Left lung (tissue), 4 donors: ENCODE measurements at regions not wholly inside any gene's neighbourhood (a gene's known extent, or its start where the extent isn't known, plus 50 kb on each side); places are given as distances from the start of the nearest gene placed in this dataset.

Experiments
- ATAC-seq: fragments of 200-7000 bp; cut with Tn5 transposase; one replicate; pipeline ENCODE4 v1.9.1; 2020; ENCODE audit warnings: moderate library complexity
- DNase-seq, 4 donors: peaks; one replicate each; pipeline ENCODE4 v3.0.0-alpha.2; 2013 to 2020
- H3K27ac ChIP-seq, 2 donors: fragments of 200-600 bp; sonication (generic) in 1 of 2; one replicate each; pipeline versions ENCODE4 v1.5.0 to v1.8.0; 2020 to 2021
- H3K27me3 ChIP-seq, 2 donors: fragments of 200-600 bp; sonication (generic) in 1 of 2; one replicate each; pipeline versions ENCODE4 v1.5.0 to v1.8.0; 2020 to 2021
- H3K36me3 ChIP-seq, 2 donors: fragments of 200-600 bp; sonication (generic) in 1 of 2; one replicate each; pipeline versions ENCODE4 v1.5.0 to v1.8.0; 2020 to 2021
- H3K4me1 ChIP-seq, 2 donors: fragments of 200-600 bp; one replicate each; pipeline ENCODE4 v1.8.0; 2021
- H3K4me3 ChIP-seq, 2 donors: fragments of 200-600 bp; sonication (generic) in 1 of 2; one replicate each; pipeline versions ENCODE4 v1.5.0 to v1.8.0; 2020 to 2021; ENCODE audit warnings: mild to moderate bottlenecking in 1 of 2
- H3K9me3 ChIP-seq, 2 donors: fragments of 200-600 bp; sonication (generic) in 1 of 2; one replicate each; pipeline versions ENCODE4 v1.5.0 to v1.8.0; 2020 to 2021
- CTCF ChIP-seq, 2 donors: fragments of 200-600 bp; sonication (generic) in 1 of 2; IDR thresholded peaks; one replicate each; pipeline versions ENCODE4 v1.5.0 to v1.8.0; 2021; ENCODE audit warnings: antibody characterized with exemption in 2 of 2
- intact Hi-C, 2 donors: fragments of 100-400 bp; cut with DNase I; formaldehyde crosslinking; loops; one replicate each; pipeline versions ENCODE4 v1.11.2 to v1.14.2; 2022
- donor health status: DM: no; HTN: yes; CAD: no.
- donor health status: DM: no; HTN: no; CAD: no.

GRCh38 chrX:74216421-74216820 lies 87.6 kb upstream of the ZCCHC13 start:
- Histone ChIP-seq H3K27ac (no peak overlapping the region), H3K4me3 (no peak overlapping the region), H3K27me3 (no peaks in the 10 kb centered on the region), H3K36me3 (peaks cover 0 to 25% of the 10 kb centered on the region in 2 donors), H3K9me3 (no peaks in the 10 kb centered on the region), H3K4me1 (no peaks in the 10 kb centered on the region)
- no peak for TF ChIP-seq CTCF (IDR thresholded peaks at IDR 0.05)
- ATAC-seq (no peak), DNase-seq (no peak)
- intact Hi-C loops, result no loop called here

GRCh38 chrX:74211911-74212310 lies 92.1 kb upstream of the ZCCHC13 start:
- H3K27me3 ChIP-seq, result peaks cover 0 to 2% of the 10 kb centered on the region in 2 donors
- no peak overlapping the region for H3K4me3 ChIP-seq
- H3K27ac ChIP-seq, result no peak overlapping the region
- TF ChIP-seq CTCF (IDR thresholded peaks at IDR 0.05), result no peak
- DNase-seq (no peak), ATAC-seq (no peak)
- no peaks in the 10 kb centered on the region for H3K4me1 ChIP-seq
- no peaks in the 10 kb centered on the region for H3K9me3 ChIP-seq
- peaks cover 0 to 25% of the 10 kb centered on the region in 2 donors for H3K36me3 ChIP-seq
- intact Hi-C loops, result no loop called here

- ATAC-seq, result no peak
- Histone ChIP-seq H3K4me3 (no peak overlapping the region), H3K36me3 (peaks cover 0 to 23% of the 10 kb centered on the region in 2 donors), H3K27me3 (peaks cover 0 to 2% of the 10 kb centered on the region in 2 donors), H3K27ac (no peak overlapping the region), H3K4me1 (no peaks in the 10 kb centered on the region), H3K9me3 (no peaks in the 10 kb centered on the region)
- no peak for DNase-seq
- intact Hi-C loops, result no loop called here
- TF ChIP-seq CTCF (IDR thresholded peaks at IDR 0.05), result no peak
These were observed 96.4 kb upstream of the ZCCHC13 start for GRCh38 chrX:74207539-74207938.

GRCh38 chrX:74195605-74196004 lies 108.4 kb upstream of the ZCCHC13 start:
- DNase-seq, result no peak
- Histone ChIP-seq H3K27me3 (peaks cover 0 to 2% of the 10 kb centered on the region in 2 donors), H3K4me1 (no peaks in the 10 kb centered on the region), H3K36me3 (no peaks in the 10 kb centered on the region), H3K9me3 (peaks cover 0 to 5% of the 10 kb centered on the region in 2 donors), H3K4me3 (no peak overlapping the region), H3K27ac (no peak overlapping the region)
- no peak for TF ChIP-seq CTCF (IDR thresholded peaks at IDR 0.05)
- intact Hi-C loops, result no loop called here
- no peak for ATAC-seq

- Histone ChIP-seq H3K27ac (no peak overlapping the region), H3K27me3 (peaks cover 0 to 2% of the 10 kb centered on the region in 2 donors), H3K4me1 (no peaks in the 10 kb centered on the region), H3K4me3 (no peak overlapping the region), H3K9me3 (peaks cover 0 to 5% of the 10 kb centered on the region in 2 donors), H3K36me3 (no peaks in the 10 kb centered on the region)
- DNase-seq (no peak), ATAC-seq (no peak)
- no peak for TF ChIP-seq CTCF (IDR thresholded peaks at IDR 0.05)
- intact Hi-C loops, result no loop called here
These were observed 108.9 kb upstream of the ZCCHC13 start for GRCh38 chrX:74195120-74195519.
